ENCODE measurements at regions not wholly inside any gene's neighbourhood (a gene's known extent, or its start where the extent isn't known, plus 50 kb on each side); places are given as distances from the start of the nearest gene placed in this dataset.

MicroRNA genes in the stretch of these regions (microRNA counts, 767-probe panel; counts per million panel counts)
- microRNA hsa-miR-129-2-3p (5,798 to 6,319 counts per million in 2 donors), microRNA hsa-miR-129-5p (4,720 to 6,345 counts per million in 2 donors), microRNA hsa-miR-670 (0 to 152 counts per million in 2 donors)

Small RNA genes lying in the stretch of these regions (microRNA-seq; reads per million reads assigned to microRNA genes)
- gene MIR129-2 (ENCODE audit: borderline number of aligned reads in 2 of 2, borderline replicate concordance in 1 of 2) (95.9 to 137 reads per million in 2 donors), gene MIR670 (ENCODE audit: borderline number of aligned reads in 2 of 2, borderline replicate concordance in 1 of 2) (96.6 to 241 reads per million in 2 donors)

Small RNA genes lying in the stretch of these regions (small RNA-seq; reads per million reads assigned to genes)
- gene MIR129-2 (1.2 to 2.4 reads per million in 2 donors), gene MIR670 (0.37 to 1.0 reads per million in 2 donors)

Measured in testis (tissue), 2 donors.